ENCODE measurements at regions not wholly inside any gene's neighbourhood (a gene's known extent, or its start where the extent isn't known, plus 50 kb on each side); places are given as distances from the start of the nearest gene placed in this dataset.

DNA sequence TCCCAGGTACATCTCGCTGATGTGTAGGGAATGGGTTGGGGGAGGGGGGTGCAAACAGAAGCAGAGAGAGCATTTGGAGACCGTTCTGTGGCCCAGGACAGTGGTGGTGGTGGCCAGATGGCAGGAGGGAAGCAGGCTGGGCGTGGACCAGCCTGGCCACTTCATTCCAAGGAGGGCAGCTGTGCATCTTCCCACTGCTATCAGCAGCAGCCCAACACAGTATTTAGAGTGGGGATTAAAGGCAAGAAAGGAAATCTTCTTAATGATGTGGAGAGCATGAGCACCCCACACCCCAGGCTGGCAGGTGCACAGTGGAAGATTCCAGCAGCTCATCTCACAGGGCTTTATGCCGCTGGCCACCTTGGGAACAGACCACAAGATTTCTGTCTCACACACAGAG is 198.7 kb downstream of the NPHP4 start:
- no peak for TF ChIP-seq CTCF (IDR thresholded peaks at IDR 0.05)
- no peak for TF ChIP-seq EZH2 (IDR thresholded peaks at IDR 0.05; ENCODE audit: borderline replicate concordance, insufficient read depth, low read depth, low read length, poor library complexity, severe bottlenecking)
